CD4-positive, CD25-positive, alpha-beta regulatory T cell (primary cell): ENCODE measurements at regions not wholly inside any gene's neighbourhood (a gene's known extent, or its start where the extent isn't known, plus 50 kb on each side); places are given as distances from the start of the nearest gene placed in this dataset.

Experiments used
- ATAC-seq, 2 donors: fragments of 150-1000 bp; cut with Tn5 transposase; one replicate each; pipeline ENCODE4 v1.10.0; 2021; ENCODE audit warnings: low read depth in 2 of 2, moderate number of reproducible peaks in 2 of 2, moderate library complexity in 1 of 2
- DNase-seq, 3 donors: peaks; one replicate each; pipeline versions ENCODE4 v3.0.0 to v3.0.0-alpha.2; 2012 to 2022; ENCODE audit warnings: mixed read lengths in 1 of 3
- H3K27ac ChIP-seq: one replicate; pipeline ENCODE4 v1.7.0; 2013; ENCODE audit warnings: mild to moderate bottlenecking, low read length; ENCODE audit not compliant: insufficient read depth, poor library complexity, severe bottlenecking
- H3K27me3 ChIP-seq: one replicate; pipeline ENCODE4 v1.7.0; 2013; ENCODE audit warnings: low read length; ENCODE audit not compliant: control insufficient read depth, insufficient read depth
- H3K36me3 ChIP-seq: one replicate; pipeline ENCODE4 v1.7.0; 2013; ENCODE audit warnings: mild to moderate bottlenecking, low read length, moderate library complexity; ENCODE audit not compliant: control insufficient read depth, insufficient read depth
- H3K4me1 ChIP-seq: 2 replicates; pipeline ENCODE4 v1.7.0; 2013; ENCODE audit warnings: mild to moderate bottlenecking, low read length; ENCODE audit not compliant: insufficient read depth, control insufficient read depth, poor library complexity, severe bottlenecking
- H3K4me3 ChIP-seq: one replicate; pipeline ENCODE4 v1.7.0; 2013; ENCODE audit warnings: low read depth, mild to moderate bottlenecking, low read length, moderate library complexity
- H3K9me3 ChIP-seq, 2 experiments: 1 replicate in 1 of 2; 2 replicates in 1 of 2; pipeline ENCODE4 v1.7.0; 2013; ENCODE audit warnings: low read length in 2 of 2, mild to moderate bottlenecking in 1 of 2, moderate library complexity in 1 of 2; ENCODE audit not compliant: control insufficient read depth in 2 of 2
- H3K27ac Mint-ChIP-seq, 3 donors: one replicate each; pipeline ENCODE4 v1.8.0; 2020 to 2022; ENCODE audit warnings: mild to moderate bottlenecking in 3 of 3, mixed read lengths in 3 of 3, moderate library complexity in 2 of 3
- H3K27me3 Mint-ChIP-seq: one replicate; pipeline ENCODE4 v1.8.0; 2022; ENCODE audit warnings: mild to moderate bottlenecking, mixed read lengths
- H3K36me3 Mint-ChIP-seq: one replicate; pipeline ENCODE4 v1.8.0; 2020; ENCODE audit warnings: mixed read lengths
- H3K4me1 Mint-ChIP-seq, 4 donors: one replicate each; pipeline ENCODE4 v1.8.0; 2020 to 2022; ENCODE audit warnings: mixed read lengths in 4 of 4, mild to moderate bottlenecking in 1 of 4
- H3K4me3 Mint-ChIP-seq, 4 donors: one replicate each; pipeline ENCODE4 v1.8.0; 2020 to 2022; ENCODE audit warnings: mild to moderate bottlenecking in 4 of 4, mixed read lengths in 4 of 4, moderate library complexity in 3 of 4
- H3K9me3 Mint-ChIP-seq, 7 donors: one replicate each; pipeline ENCODE4 v1.8.0; 2020 to 2022; ENCODE audit warnings: mixed read lengths in 7 of 7, mild to moderate bottlenecking in 3 of 7, moderate library complexity in 2 of 7

- no peak overlapping the region for H3K4me3 Mint-ChIP-seq
- ATAC-seq (no peak), DNase-seq (no peak)
- H3K36me3 Mint-ChIP-seq = no peaks in the 10 kb centered on the region
- Histone ChIP-seq H3K27ac (no peak overlapping the region), H3K36me3 (no peaks in the 10 kb centered on the region), H3K9me3 (no peaks in the 10 kb centered on the region), H3K4me3 (no peak overlapping the region), H3K4me1 (no peaks in the 10 kb centered on the region), H3K27me3 (no peaks in the 10 kb centered on the region)
- peaks cover 0 to 4% (median 0%) of the 10 kb centered on the region in 7 donors for H3K9me3 Mint-ChIP-seq
- H3K27ac Mint-ChIP-seq = no peak overlapping the region
- no peaks in the 10 kb centered on the region for H3K4me1 Mint-ChIP-seq
- peaks cover 16% of the 10 kb centered on the region for H3K27me3 Mint-ChIP-seq
Observed at GRCh38 chr12:108069651-108070165, 59.4 kb upstream of the WSCD2 start.

- Mint-ChIP-seq H3K9me3 (peaks cover 0 to 2% (median 0%) of the 10 kb centered on the region in 7 donors), H3K27ac (no peak overlapping the region), H3K4me3 (no peak overlapping the region), H3K36me3 (peaks cover 4% of the 10 kb centered on the region), H3K4me1 (no peaks in the 10 kb centered on the region), H3K27me3 (peaks cover 13% of the 10 kb centered on the region)
- Histone ChIP-seq H3K4me1 (no peaks in the 10 kb centered on the region), H3K27me3 (peaks cover 1% of the 10 kb centered on the region), H3K4me3 (no peak overlapping the region), H3K27ac (no peak overlapping the region), H3K9me3 (no peaks in the 10 kb centered on the region), H3K36me3 (no peaks in the 10 kb centered on the region)
- no peak for ATAC-seq
- no peak for DNase-seq
Observed at GRCh38 chr12:108075561-108075960, 53.5 kb upstream of the WSCD2 start.

DNA sequence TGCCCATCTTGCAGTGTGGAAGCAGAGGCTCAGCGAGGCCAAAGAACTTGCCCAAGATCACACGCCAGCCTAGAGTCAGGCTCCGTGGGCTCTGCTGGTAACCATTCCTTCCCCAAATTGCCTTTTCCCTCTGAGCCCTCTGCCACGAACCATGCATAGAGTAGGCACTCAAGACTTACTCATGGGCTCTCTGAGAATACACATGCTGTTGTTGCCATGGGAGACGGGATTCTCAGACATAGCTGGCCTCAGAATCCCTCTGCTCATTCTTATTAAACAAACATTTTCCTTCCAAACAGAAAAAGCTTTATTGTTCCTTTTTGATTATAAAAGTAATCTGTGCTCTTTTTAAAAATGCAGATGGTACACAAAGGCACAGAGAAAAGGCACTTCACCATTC lies 52.5 kb upstream of the WSCD2 start:
- peaks cover 11% of the 10 kb centered on the region for H3K27me3 Mint-ChIP-seq

GRCh38 chr12:108078428-108078827 lies 50.7 kb upstream of the WSCD2 start:
- Mint-ChIP-seq H3K4me1 (no peaks in the 10 kb centered on the region), H3K9me3 (peaks cover 0 to 7% (median 0%) of the 10 kb centered on the region in 7 donors)

More for the DNA sequence above, 52.5 kb upstream of the WSCD2 start:
- Histone ChIP-seq H3K9me3 (no peaks in the 10 kb centered on the region), H3K27me3 (peaks cover 1% of the 10 kb centered on the region), H3K36me3 (no peaks in the 10 kb centered on the region), H3K27ac (no peak overlapping the region), H3K4me1 (no peaks in the 10 kb centered on the region), H3K4me3 (no peak overlapping the region)
- no peak overlapping the region for H3K27ac Mint-ChIP-seq
- no peak for ATAC-seq
- no peak for DNase-seq
- peaks cover 0 to 2% (median 0%) of the 10 kb centered on the region in 7 donors for H3K9me3 Mint-ChIP-seq
- H3K36me3 Mint-ChIP-seq = peaks cover 4% of the 10 kb centered on the region
- no peaks in the 10 kb centered on the region for H3K4me1 Mint-ChIP-seq
- no peak overlapping the region for H3K4me3 Mint-ChIP-seq

More at GRCh38 chr12:108078428-108078827, 50.7 kb upstream of the WSCD2 start:
- Histone ChIP-seq H3K9me3 (no peaks in the 10 kb centered on the region), H3K27me3 (peaks cover 4% of the 10 kb centered on the region), H3K36me3 (no peaks in the 10 kb centered on the region), H3K4me1 (no peaks in the 10 kb centered on the region), H3K27ac (no peak overlapping the region), H3K4me3 (no peak overlapping the region)
- ATAC-seq = no peak
- H3K27ac Mint-ChIP-seq = no peak overlapping the region
- H3K4me3 Mint-ChIP-seq = no peak overlapping the region
- DNase-seq = no peak
- H3K27me3 Mint-ChIP-seq = peaks cover 11% of the 10 kb centered on the region
- peaks cover 4% of the 10 kb centered on the region for H3K36me3 Mint-ChIP-seq
